Breast epithelium (tissue), 3 donors: ENCODE measurements at regions not wholly inside any gene's neighbourhood (a gene's known extent, or its start where the extent isn't known, plus 50 kb on each side); places are given as distances from the start of the nearest gene placed in this dataset.

Source experiments
- POLR2AphosphoS5 ChIP-seq, 3 donors: sonication (generic); formaldehyde crosslinking; IDR thresholded peaks; one replicate each; pipeline ENCODE4 v1.6.1; 2017; ENCODE audit warnings: antibody characterized with exemption in 3 of 3
- TF ChIP-seq, protein P1 (sequence below), 3 donors: fragments of 450-650 bp; IDR thresholded peaks; one replicate each; pipeline ENCODE4 v1.5.1; 2016 to 2017; ENCODE audit warnings: antibody characterized with exemption in 3 of 3, mild to moderate bottlenecking in 3 of 3, moderate library complexity in 3 of 3

DNA sequence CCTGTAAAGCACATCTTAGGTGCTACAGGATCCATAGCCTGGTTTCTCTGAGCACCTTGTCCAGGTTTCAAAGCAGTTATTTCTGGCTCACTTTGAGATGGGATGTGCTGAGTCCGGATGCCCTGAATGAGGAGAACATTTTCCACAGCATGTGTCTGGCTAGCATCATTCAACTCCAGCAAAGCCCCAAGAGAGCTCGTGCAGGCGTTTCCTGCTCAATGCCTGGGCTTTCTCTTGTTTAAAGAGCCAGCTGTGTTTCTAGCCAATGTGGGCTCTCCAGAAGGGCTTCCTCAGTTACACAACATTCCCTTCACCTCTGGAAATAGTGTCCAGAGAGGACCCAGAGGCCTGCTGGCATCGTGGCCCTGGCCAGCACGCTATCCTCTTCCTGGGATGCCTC lies 411.7 kb downstream of the DMAC1 start:
- TF ChIP-seq POLR2AphosphoS5 (IDR thresholded peaks at IDR 0.05) = no peak
- TF ChIP-seq, protein P1, sequence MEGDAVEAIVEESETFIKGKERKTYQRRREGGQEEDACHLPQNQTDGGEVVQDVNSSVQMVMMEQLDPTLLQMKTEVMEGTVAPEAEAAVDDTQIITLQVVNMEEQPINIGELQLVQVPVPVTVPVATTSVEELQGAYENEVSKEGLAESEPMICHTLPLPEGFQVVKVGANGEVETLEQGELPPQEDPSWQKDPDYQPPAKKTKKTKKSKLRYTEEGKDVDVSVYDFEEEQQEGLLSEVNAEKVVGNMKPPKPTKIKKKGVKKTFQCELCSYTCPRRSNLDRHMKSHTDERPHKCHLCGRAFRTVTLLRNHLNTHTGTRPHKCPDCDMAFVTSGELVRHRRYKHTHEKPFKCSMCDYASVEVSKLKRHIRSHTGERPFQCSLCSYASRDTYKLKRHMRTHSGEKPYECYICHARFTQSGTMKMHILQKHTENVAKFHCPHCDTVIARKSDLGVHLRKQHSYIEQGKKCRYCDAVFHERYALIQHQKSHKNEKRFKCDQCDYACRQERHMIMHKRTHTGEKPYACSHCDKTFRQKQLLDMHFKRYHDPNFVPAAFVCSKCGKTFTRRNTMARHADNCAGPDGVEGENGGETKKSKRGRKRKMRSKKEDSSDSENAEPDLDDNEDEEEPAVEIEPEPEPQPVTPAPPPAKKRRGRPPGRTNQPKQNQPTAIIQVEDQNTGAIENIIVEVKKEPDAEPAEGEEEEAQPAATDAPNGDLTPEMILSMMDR (IDR thresholded peaks at IDR 0.05) = no peak
